H9 (cell line): ENCODE measurements at regions not wholly inside any gene's neighbourhood (a gene's known extent, or its start where the extent isn't known, plus 50 kb on each side); places are given as distances from the start of the nearest gene placed in this dataset.

ENCODE experiments used
- DNase-seq: peaks from one replicate; pipeline ENCODE4 v3.0.0-alpha.2; 2017
- H2AFZ ChIP-seq: one replicate; pipeline ENCODE4 v1.6.1; 2013; ENCODE audit warnings: mild to moderate bottlenecking, low read length, control low read depth, moderate library complexity
- H2AK5ac ChIP-seq: 2 replicates; pipeline ENCODE4 v1.6.1; 2013; ENCODE audit warnings: low read length, control low read depth, mixed read lengths; ENCODE audit not compliant: insufficient read length
- H2BK120ac ChIP-seq: one replicate; pipeline ENCODE4 v1.6.1; 2013; ENCODE audit warnings: low read depth, mild to moderate bottlenecking, low read length, control low read depth, inconsistent platforms; ENCODE audit not compliant: poor library complexity, severe bottlenecking
- H2BK12ac ChIP-seq: 2 replicates; pipeline ENCODE4 v1.6.1; 2013; ENCODE audit warnings: low read length, control low read depth, mixed read lengths, low read depth; ENCODE audit not compliant: insufficient read length
- H2BK15ac ChIP-seq: 2 replicates; pipeline ENCODE4 v1.6.1; 2013; ENCODE audit warnings: low read depth, low read length, control low read depth
- H2BK20ac ChIP-seq: one replicate; pipeline ENCODE4 v1.6.1; 2013; ENCODE audit warnings: low read depth, mild to moderate bottlenecking, low read length, control low read depth, inconsistent platforms; ENCODE audit not compliant: poor library complexity, severe bottlenecking
- H2BK5ac ChIP-seq: 2 replicates; pipeline ENCODE4 v1.6.1; 2013; ENCODE audit warnings: low read length, control low read depth, mixed read lengths; ENCODE audit not compliant: insufficient read length
- H3K14ac ChIP-seq: 2 replicates; pipeline ENCODE4 v1.6.1; 2013; ENCODE audit warnings: low read length, control low read depth; ENCODE audit not compliant: insufficient read depth
- H3K18ac ChIP-seq: 2 replicates; pipeline ENCODE4 v1.6.1; 2013; ENCODE audit warnings: low read depth, mild to moderate bottlenecking, mixed read lengths, low read length, control low read depth; ENCODE audit not compliant: insufficient read length
- H3K23ac ChIP-seq: 2 replicates; pipeline ENCODE4 v1.6.1; 2013; ENCODE audit warnings: low read length, control low read depth, mixed read lengths, low read depth; ENCODE audit not compliant: insufficient read length
- H3K23me2 ChIP-seq: 2 replicates; pipeline ENCODE4 v1.6.1; 2013; ENCODE audit warnings: low read depth, mild to moderate bottlenecking, mixed read lengths, low read length, control low read depth; ENCODE audit not compliant: insufficient read length, poor library complexity, severe bottlenecking
- H3K27ac ChIP-seq: 2 replicates; pipeline ENCODE4 v1.5.1; 2013; ENCODE audit warnings: low read length, control low read depth, mixed read lengths, low read depth; ENCODE audit not compliant: insufficient read length
- H3K27me3 ChIP-seq: 2 replicates; pipeline ENCODE4 v1.6.1; 2013; ENCODE audit warnings: low read length, control low read depth, inconsistent platforms; ENCODE audit not compliant: insufficient read depth
- H3K4ac ChIP-seq: 2 replicates; pipeline ENCODE4 v1.6.1; 2013; ENCODE audit warnings: low read depth, mild to moderate bottlenecking, control low read depth, inconsistent platforms, low read length, moderate library complexity
- H3K4me1 ChIP-seq: 2 replicates; pipeline ENCODE4 v1.6.1; 2013; ENCODE audit warnings: low read length, control low read depth, inconsistent platforms; ENCODE audit not compliant: insufficient read depth
- H3K4me2 ChIP-seq: 2 replicates; pipeline ENCODE4 v1.6.1; 2013; ENCODE audit warnings: low read length, control low read depth, mixed read lengths; ENCODE audit not compliant: insufficient read length, insufficient read depth
- H3K56ac ChIP-seq: 2 replicates; pipeline ENCODE4 v1.6.1; 2013; ENCODE audit warnings: low read depth, mild to moderate bottlenecking, mixed read lengths, low read length, control low read depth; ENCODE audit not compliant: insufficient read length
- H3K79me1 ChIP-seq: 2 replicates; pipeline ENCODE4 v1.6.1; 2013; ENCODE audit warnings: low read depth, mild to moderate bottlenecking, moderate library complexity, low read length, control low read depth, inconsistent platforms; ENCODE audit not compliant: insufficient read depth, poor library complexity, severe bottlenecking
- H3K79me2 ChIP-seq: 2 replicates; pipeline ENCODE4 v1.6.1; 2013; ENCODE audit warnings: low read length, control low read depth, inconsistent platforms; ENCODE audit not compliant: insufficient read depth
- H3K9ac ChIP-seq: 2 replicates; pipeline ENCODE4 v1.6.1; 2013; ENCODE audit warnings: low read length, control low read depth, mixed read lengths; ENCODE audit not compliant: insufficient read length; ENCODE audit errors: extremely low read depth
- H3K9me3 ChIP-seq: one replicate; pipeline ENCODE4 v1.6.1; 2013; ENCODE audit warnings: low read depth, low read length, inconsistent platforms; ENCODE audit not compliant: control insufficient read depth
- H3T11ph ChIP-seq: one replicate; pipeline ENCODE4 v1.6.1; 2013; ENCODE audit warnings: mild to moderate bottlenecking, low read length, control low read depth, inconsistent platforms
- H4K20me1 ChIP-seq: one replicate; pipeline ENCODE4 v1.6.1; 2013; ENCODE audit not compliant: control insufficient read depth, insufficient read length, insufficient read depth
- H4K5ac ChIP-seq: 2 replicates; pipeline ENCODE4 v1.6.1; 2013; ENCODE audit warnings: low read depth, mild to moderate bottlenecking, mixed read lengths, low read length, control low read depth; ENCODE audit not compliant: insufficient read length
- H4K8ac ChIP-seq: replicated peaks from 2 replicates; pipeline ENCODE4 v1.6.1; 2013; ENCODE audit warnings: low read length, control low read depth, mixed read lengths, low read depth; ENCODE audit not compliant: insufficient read length
- H4K91ac ChIP-seq: 2 replicates; pipeline ENCODE4 v1.6.1; 2013; ENCODE audit warnings: low read depth, mild to moderate bottlenecking, moderate library complexity, mixed read lengths, low read length, control low read depth; ENCODE audit not compliant: insufficient read length
- H3K27ac Mint-ChIP-seq, 3 experiments: 2 replicates in 2 of 3; 3 replicates in 1 of 3; pipeline ENCODE4 v1.8.0; 2020 to 2021; ENCODE audit warnings: mixed read lengths in 3 of 3, mild to moderate bottlenecking in 1 of 3, moderate library complexity in 1 of 3
- H3K27me3 Mint-ChIP-seq: 2 replicates; pipeline ENCODE4 v1.8.0; 2021; ENCODE audit warnings: low read depth, mild to moderate bottlenecking, moderate library complexity, mixed read lengths
- H3K36me3 Mint-ChIP-seq, 3 experiments: 2 replicates in 2 of 3; 3 replicates in 1 of 3; pipeline ENCODE4 v1.8.0; 2020 to 2021; ENCODE audit warnings: low read depth in 3 of 3, mixed read lengths in 3 of 3; ENCODE audit not compliant: insufficient read depth in 1 of 3
- H3K4me1 Mint-ChIP-seq, 2 experiments: 2 replicates each; pipeline ENCODE4 v1.8.0; 2020; ENCODE audit warnings: mixed read lengths in 2 of 2
- H3K4me3 Mint-ChIP-seq, 2 experiments: 2 replicates in 1 of 2; 3 replicates in 1 of 2; pipeline ENCODE4 v1.8.0; 2020 to 2021; ENCODE audit warnings: mild to moderate bottlenecking in 2 of 2, mixed read lengths in 2 of 2, moderate library complexity in 1 of 2
- H3K9me3 Mint-ChIP-seq, 2 experiments: 2 replicates in 1 of 2; 3 replicates in 1 of 2; pipeline ENCODE4 v1.8.0; 2020; ENCODE audit warnings: mild to moderate bottlenecking in 2 of 2, mixed read lengths in 2 of 2, moderate library complexity in 1 of 2
- CTCF ChIP-seq: fragments of 200-600 bp; sonication (generic); conservative IDR thresholded peaks from 3 replicates; pipeline ENCODE4 v1.8.0; 2021; ENCODE audit warnings: antibody characterized with exemption, mild to moderate bottlenecking
- WGBS: extraction: QIAGEN DNeasy Blood & Tissue Kit; methylation state at CpG from one replicate; pipeline ENCODE4 v1.1.7; 2013; ENCODE audit warnings: missing lambda C conversion rate, low lambda C conversion rate, mixed read lengths; ENCODE audit not compliant: insufficient read length; ENCODE audit errors: extremely low coverage; 5-methylcytosine and 5-hydroxymethylcytosine counted together

DNA sequence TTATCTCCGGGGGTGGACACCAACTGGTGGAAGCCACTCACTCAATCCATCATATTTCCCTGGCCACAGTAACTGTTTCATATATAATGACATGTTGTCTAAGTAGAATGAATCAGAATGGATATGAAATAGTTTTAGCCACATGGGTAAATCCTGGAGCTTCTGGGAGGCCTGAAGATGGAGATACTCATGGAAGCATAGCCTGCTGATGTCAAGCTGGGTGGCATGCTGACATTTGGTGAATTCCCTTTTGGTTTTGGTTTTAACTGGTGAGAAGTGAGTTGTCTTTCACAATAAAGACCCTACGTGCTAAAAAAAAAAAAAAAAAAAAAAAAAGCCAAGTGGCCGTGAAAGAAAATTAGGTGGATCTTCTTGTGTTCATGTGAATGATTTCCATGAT lies 105.3 kb upstream of the ITGA6 start:
- no peak overlapping the region for H3K18ac ChIP-seq
- Mint-ChIP-seq H3K4me3 (no peak overlapping the region), H3K27me3 (no peaks in the 10 kb centered on the region), H3K27ac (no peak overlapping the region), H3K4me1 (no peaks in the 10 kb centered on the region), H3K9me3 (peaks cover 3 to 4% of the 10 kb centered on the region in 2 experiments; a peak in 4 of 5 replicates), H3K36me3 (peaks cover 3 to 10% (median 4%) of the 10 kb centered on the region in 3 experiments)
- no peaks in the 10 kb centered on the region for H4K20me1 ChIP-seq
- no peak overlapping the region for H3T11ph ChIP-seq
- H2BK120ac ChIP-seq = no peak overlapping the region
- H2BK12ac ChIP-seq = no peak overlapping the region
- H2AK5ac ChIP-seq = no peak overlapping the region
- DNase-seq = no peak
- no peaks in the 10 kb centered on the region for H3K9me3 ChIP-seq
- H3K27ac ChIP-seq = no peak overlapping the region
- H4K5ac ChIP-seq = no peak overlapping the region
- no peaks in the 10 kb centered on the region for H3K79me2 ChIP-seq
- no peak overlapping the region for H3K14ac ChIP-seq
- no peak overlapping the region for H3K4me2 ChIP-seq
- H3K4ac ChIP-seq = no peak overlapping the region
- TF ChIP-seq CTCF = no peak
- no peak overlapping the region for H3K23ac ChIP-seq
- no peak overlapping the region for H4K8ac ChIP-seq
- H2BK15ac ChIP-seq = no peak overlapping the region
- no peak overlapping the region for H2BK5ac ChIP-seq
- no peak overlapping the region for H4K91ac ChIP-seq
- no peak overlapping the region for H3K56ac ChIP-seq
- H3K79me1 ChIP-seq = no peaks in the 10 kb centered on the region
- H3K23me2 ChIP-seq = no peaks in the 10 kb centered on the region
- H2AFZ ChIP-seq = no peak overlapping the region
- no peaks in the 10 kb centered on the region for H3K4me1 ChIP-seq
- no peak overlapping the region for H2BK20ac ChIP-seq
- no peak overlapping the region for H3K9ac ChIP-seq
- no CpG with 5 or more reads among the region's 3 CpGs for whole genome bisulfite sequencing
- no peaks in the 10 kb centered on the region for H3K27me3 ChIP-seq
